ENCODE measurements at regions not wholly inside any gene's neighbourhood (a gene's known extent, or its start where the extent isn't known, plus 50 kb on each side); places are given as distances from the start of the nearest gene placed in this dataset.

DNA sequence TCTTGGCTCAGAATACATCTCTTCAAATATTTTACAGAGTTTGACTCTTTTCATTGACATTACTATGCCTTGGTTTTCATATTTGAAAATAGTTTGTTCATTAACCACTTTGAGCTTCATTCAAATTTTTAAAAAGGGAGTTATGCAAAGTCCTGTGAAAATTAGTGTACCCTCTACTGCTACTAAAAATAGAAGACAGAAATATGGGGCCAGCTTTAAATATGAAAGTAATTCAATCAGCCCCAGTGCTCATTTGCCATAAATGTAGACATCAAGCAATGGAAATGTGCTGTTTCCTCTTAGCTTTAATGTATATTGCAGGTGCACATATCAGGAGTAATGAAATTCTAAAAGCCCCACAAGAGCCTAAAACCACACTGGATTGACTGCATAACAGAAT lies 218.7 kb downstream of the SPATA18 start:
- Histone ChIP-seq H3K36me3 (replicated peaks; ENCODE audit: insufficient read depth, low read length) (no peaks in the 10 kb centered on the region), H3K4me3 (ENCODE audit: low read length) (no peak overlapping the region), H3K9me2 (replicated peaks; ENCODE audit: insufficient read depth, low read length) (no peaks in the 10 kb centered on the region), H3K9me3 (replicated peaks; ENCODE audit: insufficient read depth, low read length) (no peaks in the 10 kb centered on the region), H3K9ac (ENCODE audit: low read length) (no peak overlapping the region), H2AFZ (ENCODE audit: low read length) (no peak overlapping the region), H3K27me3 (replicated peaks; ENCODE audit: insufficient read depth, low read length) (no peaks in the 10 kb centered on the region), H4K20me1 (ENCODE audit: insufficient read depth, low read length) (no peaks in the 10 kb centered on the region), H3F3A (ENCODE audit: insufficient read depth, low read length) (no peaks in the 10 kb centered on the region), H3K4me1 (ENCODE audit: low read length) (no peaks in the 10 kb centered on the region), H3K27ac (ENCODE audit: low read length) (no peak overlapping the region), H3K79me2 (ENCODE audit: low read length) (no peaks in the 10 kb centered on the region), H3K4me2 (ENCODE audit: low read depth, low read length) (no peak overlapping the region)
- DNase-seq: no peak
- no peak for TF ChIP-seq EZH2phosphoT487 (IDR thresholded peaks at IDR 0.05; ENCODE audit: low read length)
- TF ChIP-seq EZH2 (optimal IDR thresholded peaks at IDR 0.05; ENCODE audit: low read depth, low read length): no peak
- TF ChIP-seq CTCF (IDR thresholded peaks at IDR 0.05; ENCODE audit: low read length): no peak

DNA sequence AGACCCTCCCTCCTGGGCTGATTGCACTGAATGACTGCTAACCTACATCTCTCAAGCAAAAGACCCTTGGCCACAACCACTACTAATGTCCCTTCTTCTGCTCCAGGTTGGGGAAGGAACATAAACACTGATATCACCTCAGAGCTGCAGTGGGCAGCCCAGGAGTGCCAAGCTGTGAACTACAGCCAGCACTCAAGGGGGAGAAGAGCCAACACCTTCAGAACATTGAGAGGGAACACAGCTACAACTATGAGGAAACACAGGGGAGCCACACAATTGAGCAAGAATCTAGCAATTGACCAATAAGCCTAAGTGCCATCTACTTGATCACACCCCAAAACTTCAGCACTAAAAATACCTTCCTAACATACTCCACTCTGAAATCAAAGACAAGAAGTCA lies 222.8 kb downstream of the SPATA18 start:
- TF ChIP-seq EZH2 (optimal IDR thresholded peaks at IDR 0.05; ENCODE audit: low read depth, low read length): no peak
- no peak for TF ChIP-seq CTCF (IDR thresholded peaks at IDR 0.05; ENCODE audit: low read length)
- no peak for TF ChIP-seq EZH2phosphoT487 (IDR thresholded peaks at IDR 0.05; ENCODE audit: low read length)
- H3K9ac ChIP-seq (ENCODE audit: low read length): no peak overlapping the region
- H3K9me3 ChIP-seq (replicated peaks; ENCODE audit: insufficient read depth, low read length): no peaks in the 10 kb centered on the region
- no peaks in the 10 kb centered on the region for H4K20me1 ChIP-seq (ENCODE audit: insufficient read depth, low read length)
- H3K79me2 ChIP-seq (ENCODE audit: low read length): no peaks in the 10 kb centered on the region
- no peak overlapping the region for H2AFZ ChIP-seq (ENCODE audit: low read length)
- no peaks in the 10 kb centered on the region for H3K27me3 ChIP-seq (replicated peaks; ENCODE audit: insufficient read depth, low read length)
- H3K4me1 ChIP-seq (ENCODE audit: low read length): no peaks in the 10 kb centered on the region
- no peak overlapping the region for H3K4me2 ChIP-seq (ENCODE audit: low read depth, low read length)
- H3K9me2 ChIP-seq (replicated peaks; ENCODE audit: insufficient read depth, low read length): no peaks in the 10 kb centered on the region
- no peak overlapping the region for H3K27ac ChIP-seq (ENCODE audit: low read length)
- no peaks in the 10 kb centered on the region for H3K36me3 ChIP-seq (replicated peaks; ENCODE audit: insufficient read depth, low read length)
- no peak overlapping the region for H3K4me3 ChIP-seq (ENCODE audit: low read length)
- H3F3A ChIP-seq (ENCODE audit: insufficient read depth, low read length): no peaks in the 10 kb centered on the region
- no peak for DNase-seq

DNA sequence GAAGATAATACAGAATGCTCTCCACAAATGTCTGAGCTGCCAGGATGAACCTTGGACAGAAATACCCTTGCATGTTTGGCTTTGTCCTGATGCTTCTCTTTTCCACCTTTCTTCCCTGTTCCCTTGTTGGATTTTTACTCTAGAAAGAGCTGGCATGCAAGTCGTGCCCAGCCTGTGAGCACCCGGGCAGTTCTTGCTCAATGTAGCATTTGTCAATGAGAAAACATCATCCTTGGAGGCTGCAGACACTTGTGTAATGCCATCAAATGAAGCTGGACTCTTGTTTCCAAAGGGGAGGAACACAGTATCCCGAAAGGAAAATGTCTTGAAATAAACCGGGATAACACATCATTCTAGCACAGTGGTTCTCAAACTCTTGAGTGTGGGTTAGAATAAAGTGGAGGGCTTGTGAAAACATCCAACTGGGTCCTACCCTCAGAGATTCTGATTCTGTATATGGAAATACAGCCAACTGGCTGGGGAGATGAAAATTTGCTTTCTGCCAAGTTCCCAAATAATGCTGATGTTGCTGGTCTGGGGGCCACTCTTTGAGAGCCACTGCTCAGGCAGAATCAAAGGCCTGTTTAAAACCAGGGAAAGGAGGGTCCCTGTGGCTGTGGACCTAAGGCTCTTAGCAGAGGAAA lies 237.2 kb downstream of the SPATA18 start:
- Histone ChIP-seq H3K9me2 (replicated peaks; ENCODE audit: insufficient read depth, low read length) (no peaks in the 10 kb centered on the region), H3K27ac (ENCODE audit: low read length) (no peak overlapping the region), H3K9me3 (replicated peaks; ENCODE audit: insufficient read depth, low read length) (no peaks in the 10 kb centered on the region), H2AFZ (ENCODE audit: low read length) (no peak overlapping the region), H3K4me1 (ENCODE audit: low read length) (no peaks in the 10 kb centered on the region), H3F3A (ENCODE audit: insufficient read depth, low read length) (no peaks in the 10 kb centered on the region), H3K9ac (ENCODE audit: low read length) (no peak overlapping the region), H3K36me3 (replicated peaks; ENCODE audit: insufficient read depth, low read length) (no peaks in the 10 kb centered on the region), H3K27me3 (replicated peaks; ENCODE audit: insufficient read depth, low read length) (no peaks in the 10 kb centered on the region), H4K20me1 (ENCODE audit: insufficient read depth, low read length) (no peaks in the 10 kb centered on the region), H3K79me2 (ENCODE audit: low read length) (no peaks in the 10 kb centered on the region), H3K4me2 (ENCODE audit: low read depth, low read length) (no peak overlapping the region), H3K4me3 (ENCODE audit: low read length) (no peak overlapping the region)
- TF ChIP-seq EZH2 (optimal IDR thresholded peaks at IDR 0.05; ENCODE audit: low read depth, low read length): no peak
- TF ChIP-seq EZH2phosphoT487 (IDR thresholded peaks at IDR 0.05; ENCODE audit: low read length): no peak
- TF ChIP-seq CTCF (IDR thresholded peaks at IDR 0.05; ENCODE audit: low read length): no peak
- DNase-seq: no peak
